ENCODE measurements at regions not wholly inside any gene's neighbourhood (a gene's known extent, or its start where the extent isn't known, plus 50 kb on each side); places are given as distances from the start of the nearest gene placed in this dataset.
"Not testable (repeated sequence)": the region's sequence is repeated elsewhere in the genome, so short reads cannot be mapped to it uniquely, and the experiment has no call there.

- no peak for DNase-seq (ENCODE audit: low read depth)
Measured at GRCh38 chrX:38940547-38940946, 139.3 kb downstream of the MID1IP1 start.

- no peak for DNase-seq (ENCODE audit: low read depth)
Measured at GRCh38 chrX:38941675-38942074, 140.4 kb downstream of the MID1IP1 start.

GRCh38 chrX:38943120-38943519 lies 141.9 kb downstream of the MID1IP1 start:
- no peak for DNase-seq (ENCODE audit: low read depth)

- no peak for DNase-seq (ENCODE audit: low read depth)
Measured at GRCh38 chrX:38948046-38948445, 146.8 kb downstream of the MID1IP1 start.

- DNase-seq (ENCODE audit: low read depth), result no peak
Measured at GRCh38 chrX:38954520-38954919, 153.3 kb downstream of the MID1IP1 start.

- no peak for DNase-seq (ENCODE audit: low read depth)
Measured at GRCh38 chrX:38959736-38960135, 158.5 kb downstream of the MID1IP1 start.

- no peak for DNase-seq (ENCODE audit: low read depth)
Measured at GRCh38 chrX:38960137-38960536, 158.9 kb downstream of the MID1IP1 start.

- DNase-seq (ENCODE audit: low read depth), result no peak
Measured at GRCh38 chrX:38961936-38962335, 160.7 kb downstream of the MID1IP1 start.

GRCh38 chrX:38963244-38963643 lies 162.0 kb downstream of the MID1IP1 start:
- DNase-seq (ENCODE audit: low read depth), result not testable (repeated sequence)

- no peak for DNase-seq (ENCODE audit: low read depth)
Measured at GRCh38 chrX:38965888-38966287, 164.6 kb downstream of the MID1IP1 start.

GRCh38 chrX:38968344-38969216 lies 167.3 kb downstream of the MID1IP1 start:
- DNase-seq (ENCODE audit: low read depth), result no peak

- DNase-seq (ENCODE audit: low read depth), result no peak
Measured at GRCh38 chrX:38970074-38970473, 168.8 kb downstream of the MID1IP1 start.

GRCh38 chrX:38970845-38971244 lies 169.6 kb downstream of the MID1IP1 start:
- DNase-seq (ENCODE audit: low read depth), result no peak

- peak; percentile 57 for DNase-seq (ENCODE audit: low read depth)
Measured at GRCh38 chrX:38973322-38973721, 172.1 kb downstream of the MID1IP1 start.

GRCh38 chrX:38974542-38974941 lies 173.3 kb downstream of the MID1IP1 start:
- no peak for DNase-seq (ENCODE audit: low read depth)

GRCh38 chrX:38975368-38975942 lies 174.2 kb downstream of the MID1IP1 start:
- DNase-seq (ENCODE audit: low read depth), result no peak

- no peak for DNase-seq (ENCODE audit: low read depth)
Measured at GRCh38 chrX:38982370-38982769, 181.1 kb downstream of the MID1IP1 start.

- DNase-seq (ENCODE audit: low read depth), result no peak
Measured at GRCh38 chrX:38982843-38983242, 181.6 kb downstream of the MID1IP1 start.

GRCh38 chrX:38985375-38985774 lies 184.1 kb downstream of the MID1IP1 start:
- DNase-seq (ENCODE audit: low read depth), result peak; percentile 56

GRCh38 chrX:38985945-38986344 lies 184.7 kb downstream of the MID1IP1 start:
- DNase-seq (ENCODE audit: low read depth), result no peak

GRCh38 chrX:38986586-38986985 lies 185.3 kb downstream of the MID1IP1 start:
- no peak for DNase-seq (ENCODE audit: low read depth)

- no peak for DNase-seq (ENCODE audit: low read depth)
Measured at GRCh38 chrX:38987198-38987651, 186.0 kb downstream of the MID1IP1 start.

- no peak for DNase-seq (ENCODE audit: low read depth)
Measured at GRCh38 chrX:38988301-38988700, 187.0 kb downstream of the MID1IP1 start.

GRCh38 chrX:38989076-38989475 lies 187.8 kb downstream of the MID1IP1 start:
- no peak for DNase-seq (ENCODE audit: low read depth)
